ENCODE measurements at regions not wholly inside any gene's neighbourhood (a gene's known extent, or its start where the extent isn't known, plus 50 kb on each side); places are given as distances from the start of the nearest gene placed in this dataset.

GRCh38 chr13:76797361-76797760 lies 88.8 kb downstream of the KCTD12 start:
- H3K9me1 ChIP-seq (replicated peaks; ENCODE audit: control insufficient read depth, extremely low read depth, insufficient read depth, low read length), result no peaks in the 10 kb centered on the region
- H3K4me3 ChIP-seq (replicated peaks in 1 of 3; ENCODE audit: insufficient read depth in 1 of 3, low read depth in 1 of 3, low read length in 3 of 3), result no peak overlapping the region
- DNase-seq (ENCODE audit: low read depth, low spot score), result no peak
- H3K79me2 ChIP-seq (ENCODE audit: control insufficient read depth, insufficient read depth, low read length), result no peaks in the 10 kb centered on the region
- no peak overlapping the region for H3K4me2 ChIP-seq (ENCODE audit: insufficient read depth, low read length)
- no peak overlapping the region for H3K9ac ChIP-seq (replicated peaks; ENCODE audit: extremely low read depth, insufficient read depth, low read length)
- no peak for FAIRE-seq
- no peaks in the 10 kb centered on the region for H4K20me1 ChIP-seq (replicated peaks; ENCODE audit: control insufficient read depth, extremely low read depth, insufficient read depth, low read length)
- dilution Hi-C loops (cut with MboI; ENCODE audit: extremely low pct_ligation_motif_present, low sequenced_read_pairs), result no loop called here
- TF ChIP-seq JUN (IDR thresholded peaks at IDR 0.05; ENCODE audit: borderline replicate concordance, insufficient read depth, insufficient read length, low read depth) (no peak), EZH2 (IDR thresholded peaks at IDR 0.05; ENCODE audit: borderline replicate concordance, low read depth, low read length, severe bottlenecking) (no peak), POLR2A (IDR thresholded peaks at IDR 0.05; ENCODE audit: low read depth, low read length) (no peak), CTCF (IDR thresholded peaks at IDR 0.05; ENCODE audit: extremely low read depth in 1 of 2, insufficient read depth in 1 of 2, low read depth in 1 of 2, low read length in 2 of 2) (no peak), POLR2AphosphoS5 (IDR thresholded peaks at IDR 0.05; ENCODE audit: insufficient read depth, low read depth, low read length) (no peak), MYC (IDR thresholded peaks at IDR 0.05; ENCODE audit: low read depth, low read length) (no peak), MAX (IDR thresholded peaks at IDR 0.05; ENCODE audit: insufficient read depth, insufficient read length) (no peak), FOS (IDR thresholded peaks at IDR 0.05; ENCODE audit: borderline replicate concordance, insufficient read depth, low read length) (no peak), GATA2 (IDR thresholded peaks at IDR 0.05; ENCODE audit: insufficient read depth, insufficient read length, low read depth, low read length) (no peak)
- ChIA-PET CTCF (no interaction called here), POLR2A (no interaction called here)
- BruUV-seq (replicated peaks), result no TSS peak
- H3K4me1 ChIP-seq (ENCODE audit: control insufficient read depth, extremely low read depth, insufficient read depth, low read length), result peaks cover 13% of the 10 kb centered on the region
- no peaks in the 10 kb centered on the region for H3K36me3 ChIP-seq (ENCODE audit: control insufficient read depth in 2 of 2, extremely low read depth in 1 of 2, insufficient read depth in 2 of 2, low read length in 2 of 2)
- intact Hi-C loops (cut with micrococcal nuclease), result loop anchor here (5.0 kb wide), 1 partner anchor 75 kb away; no protein-coding TSS in a partner anchor
- no peak overlapping the region for H2AFZ ChIP-seq (ENCODE audit: low read depth, low read length)
- no peak overlapping the region for H3K27ac ChIP-seq (ENCODE audit: insufficient read depth, low read depth, low read length)
- H3K9me3 ChIP-seq (replicated peaks; ENCODE audit: control insufficient read depth, insufficient read depth, low read length), result no peaks in the 10 kb centered on the region
- H3K27me3 ChIP-seq (ENCODE audit: control insufficient read depth in 2 of 2, insufficient read depth in 2 of 2, low read length in 2 of 2), result no peaks in the 10 kb centered on the region

Measured in endothelial cell of umbilical vein (primary cell).